NCI-H748 (cell line): ENCODE measurements at regions not wholly inside any gene's neighbourhood (a gene's known extent, or its start where the extent isn't known, plus 50 kb on each side); places are given as distances from the start of the nearest gene placed in this dataset.

Experiments used
- DNase-seq: peaks from one replicate; lab custom pipeline; 2025; ENCODE audit not compliant: unreplicated experiment; lab: John Stamatoyannopoulos, UW

DNA sequence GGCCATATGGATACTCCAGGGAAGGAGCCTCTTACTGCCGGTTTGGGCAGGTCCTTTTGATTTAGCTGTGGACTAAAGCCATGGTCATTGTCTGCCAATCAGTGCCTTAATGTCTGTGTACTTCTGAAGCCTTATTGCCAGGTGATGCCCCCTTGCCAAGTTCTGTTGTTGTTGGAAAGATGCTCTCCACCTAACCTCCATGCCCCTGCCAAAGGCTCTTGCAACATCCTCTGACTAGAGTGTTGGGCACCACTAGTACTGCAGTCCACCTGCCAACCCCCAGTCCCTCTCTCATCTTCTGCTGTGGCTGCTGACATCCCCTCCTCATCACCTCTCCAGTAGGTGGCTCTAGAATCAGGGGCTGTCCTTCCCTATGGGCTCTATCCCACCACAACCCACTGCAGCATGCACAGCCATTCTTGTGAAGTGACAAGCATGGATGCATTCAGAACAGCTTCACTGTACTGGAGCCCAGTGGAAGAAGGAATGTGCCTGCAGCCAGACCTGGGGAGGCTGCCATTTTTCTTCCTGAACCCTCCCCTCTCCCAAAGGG is 375.3 kb upstream of the CDH5 start:
- DNase-seq: no peak

DNA sequence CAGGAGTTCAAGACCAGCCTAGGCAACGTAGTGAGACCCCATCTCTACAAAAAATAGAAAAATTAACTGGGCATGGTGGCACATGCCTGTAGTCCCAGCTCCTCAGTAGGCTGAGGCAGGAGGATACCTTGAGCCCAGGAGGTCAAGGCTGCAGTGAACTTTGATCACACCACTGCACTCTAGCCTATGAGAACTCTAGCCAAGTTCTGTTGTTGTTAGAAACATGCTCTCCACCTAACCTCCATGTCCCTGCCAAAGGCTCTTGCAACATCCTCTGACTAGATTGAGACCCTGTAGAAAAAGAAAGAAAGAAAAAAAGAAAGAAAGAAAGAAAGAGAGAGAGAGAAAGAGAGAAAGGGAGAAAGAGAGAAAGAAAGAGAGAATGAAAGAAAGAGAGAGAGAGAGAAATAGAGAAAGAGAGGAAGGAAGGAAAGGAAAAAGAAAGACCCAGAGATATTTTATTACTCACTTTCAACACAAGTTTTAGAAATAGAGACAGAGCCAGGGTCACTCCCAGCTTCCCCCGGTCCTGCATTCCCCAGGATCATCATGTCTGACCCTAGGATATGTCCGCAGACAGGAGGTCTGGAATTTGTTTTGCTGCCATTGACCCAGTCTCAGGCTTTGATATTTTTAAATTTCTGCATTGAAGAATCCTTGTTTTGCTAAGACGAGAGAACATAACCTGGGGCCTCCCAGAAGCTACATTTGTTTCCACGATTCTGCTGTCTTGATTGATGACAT is 376.5 kb upstream of the CDH5 start:
- DNase-seq: no peak

DNA sequence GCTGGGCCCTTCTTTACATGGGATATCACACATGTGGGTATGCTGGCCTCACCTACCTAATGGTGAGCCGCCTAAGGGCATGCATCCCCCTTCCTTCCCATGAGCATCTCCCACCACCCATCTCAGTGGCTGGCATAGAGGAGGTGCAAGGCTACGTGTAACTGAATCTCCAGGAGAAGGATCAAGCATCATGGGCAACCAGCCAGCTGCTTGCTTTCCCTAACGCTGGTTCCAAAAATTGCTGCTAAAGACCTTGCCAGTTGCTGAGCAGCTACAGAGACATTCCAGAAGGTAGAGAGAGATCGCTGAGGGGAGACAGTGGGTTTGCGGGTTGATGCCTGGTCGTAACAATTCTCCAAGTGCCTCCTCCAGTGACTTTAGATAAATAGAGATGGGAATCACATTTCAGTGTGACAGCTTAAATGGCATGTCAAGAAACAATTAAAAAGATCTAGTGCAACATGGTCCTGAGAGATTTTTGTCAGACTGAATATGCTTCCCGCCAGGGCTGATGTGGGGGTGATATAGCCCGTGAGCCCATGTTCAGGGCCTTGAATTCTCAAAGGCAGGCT is 378.4 kb upstream of the CDH5 start:
- DNase-seq: no peak

DNA sequence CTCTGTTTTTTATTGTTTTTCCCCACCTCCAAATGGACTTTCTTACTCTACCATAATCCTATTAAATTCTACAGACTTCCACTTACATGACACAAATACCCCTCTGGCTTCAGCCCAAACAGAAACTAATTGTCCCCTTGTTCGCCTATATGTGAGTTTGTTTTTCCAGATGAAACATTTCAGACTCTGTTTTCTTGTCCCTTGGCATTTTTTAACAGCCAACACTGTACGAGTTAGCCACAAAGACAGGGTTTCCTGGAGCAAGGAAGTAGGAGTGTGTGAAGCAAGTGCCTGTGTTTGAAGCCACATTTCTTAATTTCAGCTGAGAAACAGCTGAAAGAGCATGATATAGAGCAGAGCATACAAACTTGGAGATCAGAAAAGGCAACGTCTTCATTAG is 382.2 kb upstream of the CDH5 start:
- no peak for DNase-seq

DNA sequence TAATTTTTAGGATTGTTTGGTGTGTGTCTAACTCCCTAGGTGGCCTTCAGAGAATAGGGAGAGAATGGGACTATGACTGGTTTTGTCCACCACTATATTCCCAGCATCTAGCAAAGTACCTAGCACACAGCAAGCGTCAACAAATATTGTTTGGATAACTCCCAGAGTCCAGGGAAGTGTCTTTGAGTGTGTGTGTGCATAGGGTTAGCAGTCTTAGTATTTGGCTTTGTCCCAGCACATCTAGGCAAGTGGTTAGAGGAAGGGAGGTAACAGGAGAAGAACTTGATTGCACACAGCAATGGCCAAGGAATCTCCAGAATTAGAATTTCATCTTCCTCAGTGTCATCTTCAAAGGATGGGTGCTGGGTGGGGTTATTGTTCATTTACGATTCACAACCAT is 385.4 kb upstream of the CDH5 start:
- DNase-seq: peak; percentile 8

DNA sequence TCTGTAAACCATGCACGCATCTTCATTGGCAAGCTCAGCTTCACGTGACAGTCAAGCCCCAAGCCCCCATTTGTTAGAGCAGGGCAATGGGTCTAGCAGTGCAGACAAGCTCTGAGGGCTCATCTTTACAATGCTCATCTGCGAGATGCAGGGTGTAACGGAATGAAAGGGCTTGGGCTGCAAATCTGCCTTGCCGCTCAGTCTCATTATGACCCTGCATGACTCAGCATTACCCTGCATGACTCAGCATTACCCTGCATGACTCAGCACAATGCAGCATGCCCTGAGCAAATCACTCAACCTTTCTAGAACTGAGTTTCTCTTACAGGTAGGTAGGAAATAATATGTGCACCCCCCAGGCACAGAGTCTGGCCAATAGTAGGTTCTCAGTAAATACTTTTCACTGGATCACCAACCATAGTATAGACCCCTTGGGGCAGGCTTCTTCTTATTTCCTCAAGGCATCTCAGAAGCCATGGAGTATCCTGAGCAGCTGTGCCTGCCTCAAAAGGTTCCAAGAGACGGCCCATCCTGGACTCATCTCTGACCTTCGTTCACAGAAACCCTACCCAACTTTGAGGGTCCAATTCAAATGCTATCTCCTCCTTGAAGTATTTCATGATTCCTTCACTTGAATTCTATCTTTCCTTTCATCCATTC is 391.3 kb upstream of the CDH5 start:
- DNase-seq: no peak

DNA sequence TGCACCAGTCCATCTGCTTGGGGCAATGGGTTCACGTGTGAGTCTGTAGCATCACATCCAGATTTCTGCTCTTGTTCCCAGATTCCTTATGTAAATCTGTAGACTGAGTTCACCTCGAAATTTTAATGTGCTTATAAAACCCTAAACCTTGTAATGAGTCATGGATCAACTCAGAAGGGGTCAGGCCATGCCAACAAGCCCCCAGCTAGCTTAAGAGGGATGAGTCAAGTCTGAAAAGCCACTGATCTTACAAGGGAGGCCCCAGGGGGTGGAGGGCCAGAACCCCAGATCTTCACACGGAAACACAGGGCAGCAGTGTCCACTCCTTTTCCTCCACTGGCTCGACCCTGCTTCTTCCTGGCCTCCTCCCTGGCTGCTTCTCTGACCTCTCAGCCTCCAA is 399.1 kb upstream of the CDH5 start:
- no peak for DNase-seq

DNA sequence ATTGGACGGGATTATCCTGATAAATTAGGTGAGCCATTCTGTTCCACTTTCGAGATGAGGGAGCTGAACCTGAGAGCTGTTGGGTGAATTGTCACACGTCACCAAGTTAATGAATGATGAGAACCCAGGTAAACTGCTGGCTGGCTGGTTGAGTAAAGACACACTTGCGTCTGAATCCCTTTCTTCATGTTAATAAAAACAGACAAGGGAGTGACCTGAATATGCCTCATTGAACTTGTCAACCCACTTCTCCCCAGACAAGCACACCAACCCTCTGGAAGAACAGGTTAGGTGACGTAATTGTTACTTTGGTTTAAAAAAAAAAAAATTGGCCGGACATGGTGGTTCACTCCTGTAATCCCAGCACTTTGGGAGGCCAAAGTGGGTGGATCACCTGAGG is 400.9 kb upstream of the CDH5 start:
- DNase-seq: no peak

DNA sequence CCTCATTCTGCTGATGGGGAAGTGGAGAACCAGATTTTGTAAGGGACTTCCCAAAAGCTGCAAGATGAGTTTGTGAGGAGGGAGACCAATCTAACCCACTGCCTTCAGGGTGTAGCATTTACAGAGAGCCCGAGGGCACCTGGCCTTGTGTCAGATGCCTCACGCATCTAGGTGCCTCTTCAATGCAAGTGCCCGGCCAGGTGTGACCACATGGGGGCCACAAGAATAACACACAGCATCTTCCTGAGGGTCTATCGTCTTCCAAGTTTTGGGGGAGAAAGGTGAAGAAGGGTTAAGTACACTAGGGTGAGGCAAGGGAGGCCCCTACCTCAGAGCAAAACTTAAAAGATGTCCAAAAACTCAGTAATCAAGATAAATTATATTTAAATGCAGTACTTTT is 401.7 kb upstream of the CDH5 start:
- no peak for DNase-seq

DNA sequence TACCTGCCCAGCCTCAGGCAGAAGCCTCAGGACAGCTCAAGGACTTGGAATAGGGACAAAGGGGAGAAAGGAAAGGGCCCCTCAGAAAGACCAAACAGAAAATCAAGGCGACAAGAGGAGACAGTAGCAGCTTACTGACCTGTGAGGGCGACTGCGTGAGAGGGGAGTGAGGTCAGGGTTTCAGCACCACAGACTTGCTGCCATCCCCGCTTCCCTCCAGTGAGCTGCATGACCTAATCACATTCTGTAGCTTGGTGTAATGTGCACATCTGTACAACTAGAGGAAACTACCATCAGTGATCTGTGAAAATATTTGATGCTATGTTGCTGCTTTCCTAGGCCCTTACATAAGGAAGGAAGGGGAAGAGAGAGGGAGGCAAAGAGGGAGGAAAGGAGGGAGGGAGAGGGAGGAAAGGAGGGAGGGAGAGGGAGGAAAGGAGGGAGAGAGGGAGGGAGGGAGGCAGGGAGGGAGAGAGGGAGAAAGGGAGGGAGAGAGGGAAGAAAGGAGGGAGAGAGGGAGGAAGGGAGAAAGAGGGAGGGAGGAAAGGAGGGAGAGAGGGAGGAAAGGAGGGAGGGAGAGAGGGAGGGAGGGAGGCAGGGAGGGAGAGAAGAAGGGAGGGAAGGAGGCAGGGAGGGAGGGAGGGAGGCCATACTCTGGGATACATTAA is 404.9 kb upstream of the CDH5 start:
- DNase-seq: no peak

DNA sequence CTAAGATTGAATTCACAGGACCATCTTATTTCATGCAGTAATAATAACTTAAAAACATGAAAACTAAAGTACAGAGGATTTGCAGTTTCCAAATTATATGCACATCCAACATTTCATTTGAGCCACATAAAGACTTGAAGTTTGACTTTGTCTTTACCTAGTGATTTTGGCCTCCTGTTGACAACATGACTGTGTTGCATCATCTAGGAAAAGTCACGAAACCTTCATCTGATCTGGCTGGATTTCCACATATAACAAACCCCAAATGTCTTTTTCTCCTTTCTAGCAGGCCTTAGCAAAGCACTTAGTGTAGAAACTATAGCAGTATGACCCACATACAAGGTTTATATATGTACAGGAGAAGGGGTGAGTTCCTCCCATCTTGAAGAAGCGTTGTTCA is 406.5 kb upstream of the CDH5 start:
- no peak for DNase-seq

DNA sequence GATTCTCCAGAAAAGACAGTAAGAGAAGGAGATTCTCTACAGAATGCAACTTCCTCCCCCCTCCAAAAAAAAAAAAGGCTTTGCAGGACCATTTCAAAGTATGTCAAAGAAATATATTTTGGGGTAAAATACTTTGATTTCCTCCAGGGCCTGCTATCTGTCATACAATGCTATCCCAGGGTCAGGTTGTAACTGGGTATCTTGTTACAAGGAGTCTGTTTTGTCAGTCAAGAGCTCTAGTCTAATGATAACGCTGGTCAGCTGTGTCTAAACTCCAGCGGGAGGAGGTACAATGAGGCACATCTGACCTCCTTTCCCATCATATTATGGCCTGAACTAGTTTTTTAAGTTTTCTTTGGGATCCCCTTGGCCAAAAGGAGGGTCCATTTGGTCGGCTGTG is 408.4 kb upstream of the CDH5 start:
- no peak for DNase-seq

DNA sequence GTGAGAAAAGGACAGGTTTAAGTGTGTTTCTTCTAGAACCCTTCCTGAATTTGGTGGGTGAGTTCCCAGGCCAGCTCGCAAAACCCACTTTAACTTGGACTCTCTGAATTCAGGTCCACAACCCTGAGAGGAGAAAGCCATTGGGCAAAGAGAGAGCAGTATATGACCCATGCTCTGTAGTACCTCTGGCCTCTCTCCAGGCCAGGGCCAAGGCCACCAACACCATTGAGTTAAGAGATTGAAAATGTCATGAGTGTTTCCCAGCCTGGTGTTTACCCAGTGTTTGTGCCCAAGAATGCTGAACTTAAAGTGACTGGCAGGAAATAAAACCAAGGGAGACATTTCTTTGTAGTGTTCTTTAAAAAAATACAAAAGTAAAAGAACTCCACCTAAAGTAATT is 410.4 kb upstream of the CDH5 start:
- DNase-seq: no peak

DNA sequence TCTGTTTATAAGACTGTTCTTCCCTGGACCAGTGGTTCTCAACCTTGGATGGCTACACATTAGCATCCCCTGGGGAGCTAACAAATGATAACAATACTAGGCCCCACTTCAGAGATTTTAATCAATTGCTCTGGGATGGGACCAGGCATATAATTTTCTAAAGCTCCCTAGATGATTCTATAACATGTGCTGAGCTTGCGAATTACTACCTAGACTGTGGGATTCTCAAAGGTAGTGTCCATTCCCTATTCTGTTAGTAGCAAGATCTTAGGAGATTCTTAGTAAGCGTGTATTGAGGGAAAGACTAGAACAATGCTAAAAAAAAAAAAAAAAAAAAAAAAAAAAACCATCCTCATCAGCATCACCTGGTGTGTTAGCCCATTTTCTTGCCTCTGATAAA is 412.0 kb upstream of the CDH5 start:
- no peak for DNase-seq

DNA sequence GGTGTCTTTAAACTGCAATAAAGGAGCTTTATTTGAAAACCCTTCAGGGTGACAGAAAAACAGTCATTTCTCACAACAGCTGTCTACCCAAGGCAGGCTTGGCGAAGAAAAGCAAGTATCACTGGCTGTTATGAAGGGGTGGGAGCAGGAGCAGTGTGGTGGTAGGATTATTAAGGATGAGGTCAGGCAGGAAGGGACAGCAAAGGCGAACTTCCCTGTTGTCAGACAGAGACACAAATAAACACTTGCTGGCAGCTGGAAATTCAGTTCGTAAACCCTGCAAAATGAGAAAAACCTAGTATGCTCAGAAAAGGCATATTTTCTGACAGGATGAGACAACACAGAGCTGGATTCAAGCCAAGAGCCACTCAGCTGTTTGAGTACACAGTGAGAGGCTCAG is 416.3 kb upstream of the CDH5 start:
- DNase-seq: no peak

DNA sequence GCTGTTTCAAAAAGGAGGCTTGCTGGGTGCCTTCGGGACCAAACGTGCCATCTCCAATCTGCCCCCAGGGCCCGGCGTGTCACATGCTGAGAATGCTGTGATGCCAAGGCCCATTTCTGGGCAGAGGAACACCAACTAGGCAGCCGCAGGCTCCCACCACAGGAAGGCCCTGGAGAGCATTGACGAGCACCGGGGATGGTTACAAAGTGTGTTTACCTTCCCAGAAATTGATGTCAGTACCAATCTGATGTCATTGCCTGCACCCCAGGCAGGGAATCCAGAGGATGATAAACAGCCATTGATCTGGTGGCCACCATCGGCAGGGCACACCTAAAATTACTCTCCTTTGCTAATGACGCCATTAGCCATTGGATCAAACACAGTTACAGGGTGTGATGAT is 418.1 kb upstream of the CDH5 start:
- DNase-seq: no peak

DNA sequence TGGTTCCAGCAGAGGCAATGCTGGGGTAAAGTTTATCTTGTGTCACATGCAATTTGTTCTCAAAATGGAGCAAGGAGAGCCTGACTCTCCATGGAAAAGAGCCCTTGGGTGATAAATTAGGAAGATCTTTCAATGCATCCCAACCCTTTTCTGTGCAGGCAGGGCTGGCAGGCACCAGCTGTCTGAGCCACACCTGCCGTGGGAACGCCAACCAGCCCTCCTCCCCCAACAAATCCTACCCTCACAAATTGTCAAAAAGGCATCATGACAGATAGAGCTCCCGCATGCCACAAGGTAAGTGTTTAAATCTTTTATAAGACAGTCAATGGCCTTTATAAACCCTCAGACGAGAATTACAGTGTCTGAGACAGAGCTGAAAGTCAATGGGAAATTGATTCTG is 418.5 kb upstream of the CDH5 start:
- DNase-seq: no peak

DNA sequence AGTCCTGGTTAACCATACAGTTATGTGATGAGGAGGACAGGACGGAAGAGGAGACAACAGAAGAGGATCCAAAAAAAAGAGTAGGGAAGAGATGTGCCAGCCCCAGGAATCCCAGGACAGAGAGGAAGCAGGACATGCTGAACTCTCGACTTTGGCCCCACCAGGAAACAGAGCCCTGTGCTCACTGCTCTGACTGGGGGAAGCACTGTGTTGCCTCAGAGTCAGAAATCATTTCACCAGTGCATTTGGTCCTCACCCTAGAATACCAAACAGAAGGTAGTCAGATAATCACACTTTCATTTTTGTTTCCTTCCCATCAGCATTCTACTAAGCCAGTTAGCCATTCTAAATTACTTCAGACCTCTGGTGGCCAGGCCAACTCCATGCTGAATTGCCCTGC is 421.0 kb upstream of the CDH5 start:
- no peak for DNase-seq

DNA sequence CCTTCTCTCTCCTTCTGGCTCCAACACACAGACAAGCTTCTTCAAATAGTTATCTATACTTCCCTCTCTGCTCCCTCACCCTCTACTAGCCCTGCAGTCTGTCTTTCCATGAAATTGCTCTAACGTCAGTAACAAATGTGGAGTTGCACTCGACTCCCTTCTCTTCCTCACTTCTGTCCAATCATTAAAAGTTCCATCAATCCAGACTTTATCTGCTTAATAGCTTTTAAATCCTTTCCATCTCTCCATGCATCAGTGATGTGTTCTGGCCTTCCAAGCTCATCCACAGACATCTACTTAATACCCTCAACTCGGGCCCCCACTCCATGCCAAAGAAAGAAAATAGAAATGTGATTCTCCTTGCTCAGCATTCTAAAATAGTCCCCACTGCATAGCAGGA is 422.1 kb upstream of the CDH5 start:
- DNase-seq: no peak

DNA sequence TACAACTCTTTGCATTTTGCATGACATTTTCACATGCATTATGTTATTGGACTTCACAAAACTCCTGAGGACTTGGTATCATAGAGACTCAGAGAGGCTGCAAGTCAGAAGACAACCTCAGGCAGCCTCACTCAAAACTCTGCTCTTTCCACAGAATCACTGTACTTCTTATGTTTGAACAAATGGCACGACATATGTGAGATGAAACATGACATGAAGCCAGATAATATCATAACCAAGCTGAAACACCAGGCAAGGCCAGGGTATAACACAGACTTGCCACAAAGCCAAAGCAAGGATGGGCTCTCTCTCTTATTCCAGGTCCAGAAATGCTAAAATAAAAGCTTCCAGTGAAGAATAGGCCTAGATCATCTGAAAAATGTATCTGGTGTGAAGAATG is 425.8 kb upstream of the CDH5 start:
- no peak for DNase-seq

DNA sequence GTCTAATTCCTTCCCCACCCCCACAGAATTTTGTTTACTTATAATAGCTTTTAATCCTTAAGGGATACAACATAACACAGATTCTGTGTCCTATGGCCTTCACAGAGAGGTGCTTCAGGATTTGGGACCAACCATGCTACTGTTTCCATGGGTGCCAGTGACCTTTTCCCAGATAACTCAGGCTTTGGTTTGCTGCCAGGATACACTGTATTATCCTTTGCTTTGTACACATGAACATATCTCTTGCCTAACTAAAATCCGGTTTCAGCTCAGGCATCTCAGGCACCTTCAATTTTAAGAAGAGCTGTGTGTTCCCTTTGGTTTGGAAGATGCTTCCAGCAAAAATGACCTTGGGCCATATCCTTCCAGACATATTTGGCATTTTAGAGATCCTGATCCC is 428.4 kb upstream of the CDH5 start:
- no peak for DNase-seq

DNA sequence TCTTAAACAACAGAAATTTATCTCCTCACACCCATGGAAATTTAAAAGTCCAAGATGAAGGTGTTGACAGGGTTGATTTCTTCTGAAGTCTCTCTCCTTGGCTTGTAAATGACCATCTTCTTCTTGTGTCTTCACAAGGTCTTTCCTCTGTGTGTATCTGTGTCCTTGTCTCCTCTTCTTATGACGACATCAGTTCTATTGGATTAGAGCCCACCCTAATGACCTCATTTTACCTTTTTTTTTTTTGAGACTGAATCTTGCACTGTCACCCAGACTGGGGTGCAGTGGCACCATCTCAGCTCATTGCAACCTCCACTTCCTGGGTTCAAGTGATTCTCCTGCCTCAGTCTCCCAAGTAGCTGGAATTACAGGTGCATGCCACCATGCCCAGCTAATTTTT is 429.0 kb upstream of the CDH5 start:
- DNase-seq: no peak
